G401 (cell line): ENCODE measurements at regions not wholly inside any gene's neighbourhood (a gene's known extent, or its start where the extent isn't known, plus 50 kb on each side); places are given as distances from the start of the nearest gene placed in this dataset.

Source experiments
- DNase-seq: peaks from one replicate; pipeline ENCODE4 v3.0.0-alpha.2; 2015; ENCODE audit warnings: low spot score
- in situ Hi-C: cut with HindIII; loops from 2 replicates; pipeline ENCODE4 v1.10.0; 2016; ENCODE audit warnings: low sequenced_read_pairs, mixed read lengths

- no peak for DNase-seq
- in situ Hi-C loops, result no loop called here
Observed at GRCh38 chr4:79513576-79513975, 105.5 kb upstream of the GK2 start.

GRCh38 chr4:79512363-79512762 lies 104.3 kb upstream of the GK2 start:
- in situ Hi-C loops, result no loop called here
- DNase-seq, result no peak

GRCh38 chr4:79502081-79502480 lies 94.1 kb upstream of the GK2 start:
- no peak for DNase-seq
- in situ Hi-C loops, result no loop called here

DNA sequence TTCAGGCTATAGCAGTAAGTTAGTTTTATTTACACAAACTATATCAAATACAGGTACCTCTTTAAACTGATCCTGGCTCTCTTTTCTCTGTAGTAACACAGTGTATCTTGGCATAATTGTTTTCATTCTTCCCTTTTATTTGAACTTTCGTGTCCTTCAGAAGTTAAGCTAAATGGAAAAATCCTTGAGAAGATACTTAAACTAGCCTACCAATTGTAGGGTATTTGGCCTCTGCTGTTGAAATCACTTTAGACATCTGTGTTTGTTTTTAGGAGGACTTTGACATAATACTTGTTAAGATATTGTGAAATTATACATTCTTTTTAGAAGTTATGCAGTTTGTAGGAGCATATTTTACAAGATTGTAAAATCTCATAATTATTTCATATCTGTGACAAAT lies 90.3 kb upstream of the GK2 start:
- no peak for DNase-seq
- in situ Hi-C loops, result no loop called here

- in situ Hi-C loops, result no loop called here
Observed at GRCh38 chr4:79497001-79497400, 89.0 kb upstream of the GK2 start.

DNA sequence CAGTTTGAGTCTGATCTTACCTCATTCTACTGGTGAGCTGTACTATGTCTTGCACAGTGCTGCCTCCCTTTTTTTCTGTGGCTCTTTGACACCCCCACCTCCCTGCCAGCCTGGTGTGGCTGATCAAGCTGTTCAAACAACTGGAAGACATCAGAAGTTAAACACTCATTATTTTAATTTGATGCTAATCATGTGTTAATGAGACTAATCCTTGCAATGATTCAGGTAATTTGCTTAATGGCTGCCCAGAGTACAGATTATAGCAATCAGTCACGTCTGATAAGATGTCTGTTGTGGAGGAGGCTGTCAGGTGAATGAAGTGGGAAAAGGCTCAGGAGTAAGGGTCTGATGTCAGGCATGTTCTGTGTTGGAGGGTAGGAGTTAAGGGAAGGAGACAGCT lies 87.4 kb upstream of the GK2 start:
- in situ Hi-C loops, result no loop called here
- DNase-seq, result no peak

More at GRCh38 chr4:79497001-79497400, 89.0 kb upstream of the GK2 start:
- DNase-seq, result no peak

GRCh38 chr4:79492148-79492547 lies 84.1 kb upstream of the GK2 start:
- DNase-seq, result no peak
- in situ Hi-C loops, result no loop called here

DNA sequence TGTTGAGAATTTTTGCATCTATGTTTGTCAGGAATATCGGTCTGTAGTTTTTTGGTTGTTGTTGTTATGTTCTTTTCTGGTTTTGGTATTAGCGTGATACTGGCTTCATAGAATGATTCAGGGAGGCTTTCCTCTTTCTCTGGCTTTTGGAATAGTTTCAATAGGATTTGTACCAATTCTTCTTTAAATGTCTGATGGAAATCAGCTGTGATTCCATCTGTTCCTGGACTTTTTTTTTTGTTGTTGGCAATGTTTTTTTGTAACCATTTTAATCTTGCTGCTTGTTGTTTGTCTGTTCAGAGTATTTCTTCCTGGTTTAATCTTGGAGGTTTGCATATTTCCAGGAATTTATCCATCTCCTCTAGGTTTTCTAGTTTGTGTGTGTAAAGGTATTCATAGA lies 81.5 kb upstream of the GK2 start:
- no peak for DNase-seq
- in situ Hi-C loops, result no loop called here

GRCh38 chr4:79476196-79476595 lies 68.2 kb upstream of the GK2 start:
- in situ Hi-C loops, result no loop called here
- no peak for DNase-seq

DNA sequence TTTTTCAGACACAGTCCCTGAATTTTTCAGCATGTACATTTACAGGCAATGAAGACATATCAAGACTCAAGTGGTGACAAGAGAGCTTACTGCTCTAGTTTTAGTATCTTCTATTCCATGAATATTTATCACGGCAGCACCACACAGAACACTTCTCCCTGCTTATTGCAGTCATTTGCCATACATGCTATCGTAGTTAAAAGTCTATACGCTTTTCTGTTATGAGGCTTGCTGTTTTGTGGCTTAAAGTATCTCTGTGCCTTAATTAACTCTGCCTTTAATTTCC lies 65.4 kb upstream of the GK2 start:
- no peak for DNase-seq
- in situ Hi-C loops, result no loop called here

- DNase-seq, result no peak
- in situ Hi-C loops, result no loop called here
Observed at GRCh38 chr4:79472693-79473438, 64.8 kb upstream of the GK2 start.

- in situ Hi-C loops, result no loop called here
- peak; percentile 31 for DNase-seq
Observed at GRCh38 chr4:79472036-79472435, 64.0 kb upstream of the GK2 start.

DNA sequence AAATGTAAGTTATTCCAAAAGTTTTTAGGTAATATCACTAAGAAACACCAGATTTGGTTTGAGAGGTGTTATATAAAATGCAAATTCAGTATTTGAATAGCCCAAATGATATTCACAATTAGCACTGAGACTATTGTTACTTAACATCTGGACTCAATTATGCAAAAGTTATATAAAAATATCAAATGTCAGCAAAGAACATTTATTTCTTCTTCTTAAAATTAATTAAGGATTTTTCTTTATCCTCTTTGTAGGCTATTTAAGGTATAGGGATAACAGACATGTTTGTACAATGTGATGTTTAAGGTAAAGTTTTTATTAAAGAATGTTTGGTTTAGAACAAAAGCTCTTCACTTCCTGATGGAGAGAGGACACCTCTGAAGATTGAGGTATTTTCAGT lies 63.3 kb upstream of the GK2 start:
- no peak for DNase-seq
- in situ Hi-C loops, result no loop called here

GRCh38 chr4:79467246-79467932 lies 59.4 kb upstream of the GK2 start:
- in situ Hi-C loops, result no loop called here
- peak; percentile 58 for DNase-seq

DNA sequence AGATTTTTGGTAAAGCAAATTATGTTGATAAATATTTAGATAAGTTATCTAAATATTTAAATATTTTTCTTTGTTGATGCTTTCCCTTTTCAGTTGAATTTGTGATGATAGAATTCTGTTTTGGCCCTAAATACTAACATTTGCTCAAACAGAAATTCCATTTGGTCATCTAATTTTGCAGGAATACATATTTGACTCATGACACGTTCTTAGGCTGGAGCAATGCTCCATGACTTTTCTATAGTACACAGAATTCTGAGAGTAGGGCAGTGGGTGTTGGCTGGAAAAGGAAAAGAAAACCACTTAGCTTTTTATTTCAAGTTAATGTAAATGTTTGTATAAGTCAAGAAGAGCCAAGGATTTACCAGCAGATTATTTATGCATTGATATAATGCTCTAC lies 58.6 kb upstream of the GK2 start:
- no peak for DNase-seq
- in situ Hi-C loops, result no loop called here
